Mesothelial cell of epicardium (in vitro differentiated cells): ENCODE measurements at regions not wholly inside any gene's neighbourhood (a gene's known extent, or its start where the extent isn't known, plus 50 kb on each side); places are given as distances from the start of the nearest gene placed in this dataset.
"Not testable (repeated sequence)": the region's sequence is repeated elsewhere in the genome, so short reads cannot be mapped to it uniquely, and the experiment has no call there.

Experiments
- DNase-seq, 2 experiments: peaks; one replicate each; pipeline ENCODE4 v3.0.0; 2021; ENCODE audit warnings: low spot score in 2 of 2; ENCODE audit not compliant: unreplicated experiment in 2 of 2
- H3K27ac Mint-ChIP-seq: 2 replicates; pipeline ENCODE4 v1.8.0; 2021; ENCODE audit warnings: mixed read lengths
- H3K27me3 Mint-ChIP-seq: 2 replicates; pipeline ENCODE4 v1.8.0; 2021; ENCODE audit warnings: low read depth, mixed read lengths
- H3K36me3 Mint-ChIP-seq: 2 replicates; pipeline ENCODE4 v1.8.0; 2021; ENCODE audit warnings: mixed read lengths
- H3K4me1 Mint-ChIP-seq: 2 replicates; pipeline ENCODE4 v1.8.0; 2021; ENCODE audit warnings: mixed read lengths
- H3K4me3 Mint-ChIP-seq: 2 replicates; pipeline ENCODE4 v1.8.0; 2021; ENCODE audit warnings: mild to moderate bottlenecking, moderate library complexity, mixed read lengths
- H3K9me3 Mint-ChIP-seq: 2 replicates; pipeline ENCODE4 v1.8.0; 2021; ENCODE audit warnings: mixed read lengths
- CTCF ChIP-seq: fragments of 200-600 bp; sonication (generic); IDR thresholded peaks from one replicate; pipeline ENCODE4 v1.5.0; 2021; ENCODE audit warnings: antibody characterized with exemption; ENCODE audit not compliant: unreplicated experiment

GRCh38 chr16:22692916-22693637 is 120.9 kb upstream of the HS3ST2 start:
- no peaks in the 10 kb centered on the region for H3K36me3 Mint-ChIP-seq
- no peak for TF ChIP-seq CTCF
- H3K27me3 Mint-ChIP-seq: no peaks in the 10 kb centered on the region
- no peaks in the 10 kb centered on the region for H3K9me3 Mint-ChIP-seq
- H3K4me1 Mint-ChIP-seq: no peaks in the 10 kb centered on the region
- no peak overlapping the region for H3K4me3 Mint-ChIP-seq
- no peak overlapping the region for H3K27ac Mint-ChIP-seq
- DNase-seq: no peak

- Mint-ChIP-seq H3K9me3 (no peaks in the 10 kb centered on the region), H3K36me3 (no peaks in the 10 kb centered on the region), H3K27me3 (no peaks in the 10 kb centered on the region), H3K4me3 (no peak overlapping the region), H3K4me1 (no peaks in the 10 kb centered on the region), H3K27ac (no peak overlapping the region)
- no peak for DNase-seq
- TF ChIP-seq CTCF: no peak
These were observed 120.2 kb upstream of the HS3ST2 start for GRCh38 chr16:22693638-22694340.

- DNase-seq: no peak
- no peaks in the 10 kb centered on the region for H3K36me3 Mint-ChIP-seq
- H3K9me3 Mint-ChIP-seq: no peaks in the 10 kb centered on the region
- no peak overlapping the region for H3K27ac Mint-ChIP-seq
- TF ChIP-seq CTCF: no peak
- no peaks in the 10 kb centered on the region for H3K4me1 Mint-ChIP-seq
- no peaks in the 10 kb centered on the region for H3K27me3 Mint-ChIP-seq
- H3K4me3 Mint-ChIP-seq: no peak overlapping the region
These were observed 119.0 kb upstream of the HS3ST2 start for GRCh38 chr16:22694887-22695382.

GRCh38 chr16:22695773-22696172 is 118.2 kb upstream of the HS3ST2 start:
- not testable (repeated sequence) for H3K36me3 Mint-ChIP-seq, H3K4me1 Mint-ChIP-seq, H3K4me3 Mint-ChIP-seq, DNase-seq, H3K9me3 Mint-ChIP-seq, H3K27ac Mint-ChIP-seq, H3K27me3 Mint-ChIP-seq

- Mint-ChIP-seq H3K4me1 (no peaks in the 10 kb centered on the region), H3K4me3 (no peak overlapping the region), H3K36me3 (no peaks in the 10 kb centered on the region), H3K27ac (no peak overlapping the region), H3K27me3 (peaks cover 5% of the 10 kb centered on the region), H3K9me3 (no peaks in the 10 kb centered on the region)
- TF ChIP-seq CTCF: no peak
- no peak for DNase-seq
These were observed 114.6 kb upstream of the HS3ST2 start for GRCh38 chr16:22699356-22699755.

- Mint-ChIP-seq H3K4me1 (no peaks in the 10 kb centered on the region), H3K27me3 (peaks cover 13% of the 10 kb centered on the region)
These were observed 108.2 kb upstream of the HS3ST2 start for GRCh38 chr16:22705799-22706198.

More at GRCh38 chr16:22705799-22706198, 108.2 kb upstream of the HS3ST2 start:
- TF ChIP-seq CTCF: no peak
- peaks cover 7% of the 10 kb centered on the region for H3K9me3 Mint-ChIP-seq
- DNase-seq: no peak
- no peak overlapping the region for H3K4me3 Mint-ChIP-seq
- no peaks in the 10 kb centered on the region for H3K36me3 Mint-ChIP-seq
- H3K27ac Mint-ChIP-seq: no peak overlapping the region
